PC-3 (cell line): ENCODE measurements at regions not wholly inside any gene's neighbourhood (a gene's known extent, or its start where the extent isn't known, plus 50 kb on each side); places are given as distances from the start of the nearest gene placed in this dataset.

Experiments used
- ATAC-seq: fragments of 200-7000 bp; cut with Tn5 transposase; 2 replicates; pipeline ENCODE4 v1.9.1; 2020; ENCODE audit warnings: mild to moderate bottlenecking, moderate library complexity
- BruUV-seq: library from RNA; stranded (reverse); fragments of 400-500 nt; replicated peaks from 2 replicates; lab custom pipeline; 2021; lab: Mats Ljungman, UMichigan
- CTCF ChIA-PET: fragments of 300-600 bp; sonication (Branson Sonifier 250); formaldehyde crosslinking; loops from one replicate; lab custom pipeline; 2022; ENCODE audit warnings: antibody characterized with exemption; lab: Charles Lee
- POLR2A ChIA-PET: fragments of 300-600 bp; sonication (Branson Sonifier 250); formaldehyde crosslinking; loops from one replicate; lab custom pipeline; 2022; ENCODE audit warnings: antibody characterized with exemption; ENCODE audit not compliant: unreplicated experiment; lab: Charles Lee
- DNase-seq: peaks from one replicate; pipeline ENCODE4 v3.0.0-alpha.2; 2015
- H2AFZ ChIP-seq: fragments of 300-600 bp; sonication (generic); 2 replicates; pipeline ENCODE4 v1.6.0; 2016; ENCODE audit warnings: antibody characterized with exemption, low read length
- H3F3A ChIP-seq: fragments of 300-600 bp; sonication (generic); one replicate; pipeline ENCODE4 v1.6.0; 2017; ENCODE audit warnings: antibody characterized with exemption, low read length, control low read depth, mild to moderate bottlenecking; ENCODE audit not compliant: unreplicated experiment
- H3K27ac ChIP-seq: fragments of 300-600 bp; sonication (generic); 2 replicates; pipeline ENCODE4 v1.5.1; 2016; ENCODE audit warnings: mild to moderate bottlenecking, low read length
- H3K27me3 ChIP-seq: fragments of 300-600 bp; sonication (generic); 2 replicates; pipeline ENCODE4 v1.6.1; 2016; ENCODE audit warnings: low read length, mixed read lengths
- H3K36me3 ChIP-seq: fragments of 300-600 bp; sonication (generic); 2 replicates; pipeline ENCODE4 v1.6.1; 2016; ENCODE audit warnings: low read depth, mixed run types, low read length, mixed read lengths
- H3K4me1 ChIP-seq: fragments of 300-600 bp; sonication (generic); 2 replicates; pipeline ENCODE4 v1.5.1; 2016; ENCODE audit warnings: low read length; ENCODE audit not compliant: insufficient read depth
- H3K4me2 ChIP-seq: fragments of 300-600 bp; sonication (generic); 2 replicates; pipeline ENCODE4 v1.6.0; 2016; ENCODE audit warnings: low read length
- H3K4me3 ChIP-seq: fragments of 300-600 bp; sonication (generic); 2 replicates; pipeline ENCODE4 v1.5.1; 2016; ENCODE audit warnings: mild to moderate bottlenecking, low read length, mixed read lengths
- H3K79me2 ChIP-seq: fragments of 300-600 bp; sonication (generic); 2 replicates; pipeline ENCODE4 v1.6.1; 2017; ENCODE audit warnings: low read length, mixed read lengths
- H3K9ac ChIP-seq: fragments of 300-600 bp; sonication (generic); 2 replicates; pipeline ENCODE4 v1.6.0; 2016; ENCODE audit warnings: mild to moderate bottlenecking, low read length
- H3K9me2 ChIP-seq: fragments of 300-600 bp; sonication (generic); replicated peaks from 2 replicates; pipeline ENCODE4 v1.6.1; 2016; ENCODE audit warnings: mixed run types, low read length, mixed read lengths
- H3K9me3 ChIP-seq: fragments of 300-600 bp; sonication (generic); 2 replicates; pipeline ENCODE4 v1.6.1; 2016; ENCODE audit warnings: low read length, mixed read lengths
- H4K20me1 ChIP-seq: fragments of 300-600 bp; sonication (generic); 2 replicates; pipeline ENCODE4 v1.6.1; 2016; ENCODE audit warnings: low read length, mixed read lengths
- EZH2 ChIP-seq: fragments of 300-600 bp; sonication (generic); IDR thresholded peaks from one replicate; pipeline ENCODE4 v1.6.1; 2017; ENCODE audit warnings: antibody characterized with exemption, mild to moderate bottlenecking, low read length; ENCODE audit not compliant: unreplicated experiment
- EZH2phosphoT487 ChIP-seq: fragments of 300-600 bp; sonication (generic); IDR thresholded peaks from 2 replicates; pipeline ENCODE4 v1.6.1; 2018; ENCODE audit warnings: mild to moderate bottlenecking, antibody characterized with exemption, low read length, borderline replicate concordance
- intact Hi-C: fragments of 100-400 bp; cut with micrococcal nuclease; formaldehyde crosslinking; loops from 2 replicates; pipeline ENCODE4 v1.9.0; 2023
- TF ChIP-seq, protein P1 (sequence below): fragments of 300-600 bp; sonication (generic); conservative IDR thresholded peaks from 2 replicates; pipeline ENCODE4 v1.5.1; 2017; ENCODE audit warnings: antibody characterized with exemption, low read depth, mild to moderate bottlenecking, low read length

- Histone ChIP-seq H3K9me3 (0 out of 2 replicates have a peak, but pooled peaks cover 6% of the 10 kb centered on the region), H3K9me2 (no peaks in the 10 kb centered on the region), H3K36me3 (no peaks in the 10 kb centered on the region), H3F3A (no peaks in the 10 kb centered on the region), H3K27ac (no peak overlapping the region), H4K20me1 (no peaks in the 10 kb centered on the region), H3K4me1 (no peaks in the 10 kb centered on the region), H3K9ac (no peak overlapping the region), H3K27me3 (no peaks in the 10 kb centered on the region), H3K4me3 (no peak overlapping the region), H3K4me2 (no peak overlapping the region), H2AFZ (no peak overlapping the region), H3K79me2 (no peaks in the 10 kb centered on the region)
- intact Hi-C loops: no loop called here
- BruUV-seq: no TSS peak
- no peak for ATAC-seq
- no peak for DNase-seq
- TF ChIP-seq EZH2 (no peak), EZH2phosphoT487 (no peak)
- TF ChIP-seq, protein P1, sequence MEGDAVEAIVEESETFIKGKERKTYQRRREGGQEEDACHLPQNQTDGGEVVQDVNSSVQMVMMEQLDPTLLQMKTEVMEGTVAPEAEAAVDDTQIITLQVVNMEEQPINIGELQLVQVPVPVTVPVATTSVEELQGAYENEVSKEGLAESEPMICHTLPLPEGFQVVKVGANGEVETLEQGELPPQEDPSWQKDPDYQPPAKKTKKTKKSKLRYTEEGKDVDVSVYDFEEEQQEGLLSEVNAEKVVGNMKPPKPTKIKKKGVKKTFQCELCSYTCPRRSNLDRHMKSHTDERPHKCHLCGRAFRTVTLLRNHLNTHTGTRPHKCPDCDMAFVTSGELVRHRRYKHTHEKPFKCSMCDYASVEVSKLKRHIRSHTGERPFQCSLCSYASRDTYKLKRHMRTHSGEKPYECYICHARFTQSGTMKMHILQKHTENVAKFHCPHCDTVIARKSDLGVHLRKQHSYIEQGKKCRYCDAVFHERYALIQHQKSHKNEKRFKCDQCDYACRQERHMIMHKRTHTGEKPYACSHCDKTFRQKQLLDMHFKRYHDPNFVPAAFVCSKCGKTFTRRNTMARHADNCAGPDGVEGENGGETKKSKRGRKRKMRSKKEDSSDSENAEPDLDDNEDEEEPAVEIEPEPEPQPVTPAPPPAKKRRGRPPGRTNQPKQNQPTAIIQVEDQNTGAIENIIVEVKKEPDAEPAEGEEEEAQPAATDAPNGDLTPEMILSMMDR: no peak
- CTCF ChIA-PET: no interaction called here
- POLR2A ChIA-PET: no interaction called here
Measured at GRCh38 chr14:86168371-86168770, 638.4 kb downstream of the FLRT2 start.

DNA sequence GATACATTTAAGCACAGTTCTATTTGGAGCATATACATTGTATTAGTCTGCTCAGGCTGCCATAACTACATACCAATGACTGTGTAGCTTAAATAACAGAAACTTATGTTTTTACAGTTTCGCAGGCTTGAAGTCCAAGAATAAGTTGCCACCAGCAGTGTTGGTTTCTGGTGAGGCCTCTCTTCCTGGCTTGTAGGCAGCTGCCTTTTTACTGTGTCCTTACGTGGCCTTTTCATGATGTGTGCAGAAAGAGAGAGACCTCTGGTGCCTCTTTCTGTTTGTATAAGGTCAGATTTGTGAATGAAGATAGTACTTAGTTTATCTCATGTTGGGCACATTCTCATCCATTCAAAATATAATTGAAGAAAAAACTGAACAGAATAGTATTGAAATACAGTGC, 636.6 kb downstream of the FLRT2 start:
- DNase-seq (no peak), ATAC-seq (no peak)
- no peak for TF ChIP-seq EZH2
- Histone ChIP-seq H3K27me3 (no peaks in the 10 kb centered on the region), H3K4me1 (no peaks in the 10 kb centered on the region), H3K9me3 (0 out of 2 replicates have a peak, but pooled peaks cover 2% of the 10 kb centered on the region), H3K36me3 (no peaks in the 10 kb centered on the region), H3K4me2 (no peak overlapping the region), H3K27ac (no peak overlapping the region), H3K9ac (no peak overlapping the region), H3F3A (no peaks in the 10 kb centered on the region), H3K4me3 (no peak overlapping the region), H4K20me1 (no peaks in the 10 kb centered on the region), H3K9me2 (no peaks in the 10 kb centered on the region), H3K79me2 (no peaks in the 10 kb centered on the region), H2AFZ (no peak overlapping the region)
- ChIA-PET CTCF (no interaction called here), POLR2A (no interaction called here)
- intact Hi-C loops: no loop called here
- no TSS peak for BruUV-seq

GRCh38 chr14:86153480-86153879, 623.5 kb downstream of the FLRT2 start:
- no peak overlapping the region for H3K4me3 ChIP-seq
- no peak overlapping the region for H3K9ac ChIP-seq
- intact Hi-C loops: no loop called here
- ATAC-seq: no peak
- H3K4me1 ChIP-seq: no peaks in the 10 kb centered on the region
- 0 out of 2 replicates have a peak, but pooled peaks cover 5% of the 10 kb centered on the region for H3K9me3 ChIP-seq
- no peak overlapping the region for H2AFZ ChIP-seq
- CTCF ChIA-PET: no interaction called here
- no peak overlapping the region for H3K27ac ChIP-seq
- no peaks in the 10 kb centered on the region for H3K9me2 ChIP-seq
- H3K79me2 ChIP-seq: no peaks in the 10 kb centered on the region
- H3K4me2 ChIP-seq: no peak overlapping the region
- H4K20me1 ChIP-seq: no peaks in the 10 kb centered on the region
- TF ChIP-seq, protein P1: peak; percentile 38; the same call in 1 of the 2 replicates
- TF ChIP-seq EZH2phosphoT487: no peak
- no peaks in the 10 kb centered on the region for H3F3A ChIP-seq
- POLR2A ChIA-PET: no interaction called here
- BruUV-seq: no TSS peak
- DNase-seq: no peak
- no peaks in the 10 kb centered on the region for H3K27me3 ChIP-seq
- H3K36me3 ChIP-seq: no peaks in the 10 kb centered on the region
